IMR-90 (cell line): ENCODE measurements at regions not wholly inside any gene's neighbourhood (a gene's known extent, or its start where the extent isn't known, plus 50 kb on each side); places are given as distances from the start of the nearest gene placed in this dataset.

Source experiments
- ATAC-seq: fragments of 200-7000 bp; cut with Tn5 transposase; 2 replicates; pipeline ENCODE4 v1.9.1; 2020; ENCODE audit warnings: low read depth, mild to moderate bottlenecking, moderate library complexity
- BruUV-seq: library from RNA; stranded (reverse); fragments of 400-500 nt; replicated peaks from 2 replicates; lab custom pipeline; 2021; lab: Mats Ljungman, UMichigan
- CTCF ChIA-PET: fragments of 300-600 bp; formaldehyde crosslinking; extraction: SDS; loops from one replicate; lab custom pipeline; 2021; ENCODE audit warnings: antibody characterized with exemption; lab: Yijun Ruan, JAX
- POLR2A ChIA-PET: fragments of 300-600 bp; sonication (Branson Sonifier 250); formaldehyde crosslinking; loops from one replicate; lab custom pipeline; 2022; ENCODE audit warnings: antibody characterized with exemption; ENCODE audit not compliant: unreplicated experiment; lab: Charles Lee
- DNase-seq: peaks from one replicate; pipeline ENCODE4 v3.0.0; 2013
- H2AFZ ChIP-seq: replicated peaks from 2 replicates; pipeline ENCODE3; 2013; ENCODE audit warnings: low read length, mild to moderate bottlenecking; ENCODE audit not compliant: poor library complexity
- H2AK5ac ChIP-seq: 2 replicates; pipeline ENCODE4 v1.6.1; 2013; ENCODE audit warnings: low read depth, low read length, inconsistent platforms
- H2AK9ac ChIP-seq: replicated peaks from 2 replicates; pipeline ENCODE3; 2013; ENCODE audit warnings: mild to moderate bottlenecking, low read depth, low read length, moderate library complexity; ENCODE audit not compliant: poor library complexity
- H2BK120ac ChIP-seq: 2 replicates; pipeline ENCODE4 v1.6.1; 2013; ENCODE audit warnings: low read depth, low read length, inconsistent platforms
- H2BK15ac ChIP-seq: 3 replicates; pipeline ENCODE4 v1.6.1; 2013; ENCODE audit warnings: low read depth, low read length, inconsistent platforms
- H2BK20ac ChIP-seq: 2 replicates; pipeline ENCODE4 v1.6.1; 2013; ENCODE audit warnings: low read depth, mild to moderate bottlenecking, inconsistent platforms, low read length, moderate library complexity
- H2BK5ac ChIP-seq: 2 replicates; pipeline ENCODE4 v1.6.1; 2013; ENCODE audit warnings: mild to moderate bottlenecking, low read depth, low read length, inconsistent platforms; ENCODE audit not compliant: poor library complexity, severe bottlenecking
- H3K14ac ChIP-seq: replicated peaks from 2 replicates; pipeline ENCODE4 v1.6.1; 2013; ENCODE audit warnings: low read depth, low read length, inconsistent platforms
- H3K18ac ChIP-seq: 2 replicates; pipeline ENCODE4 v1.6.1; 2013; ENCODE audit warnings: low read depth, low read length, control low read depth
- H3K23ac ChIP-seq: 2 replicates; pipeline ENCODE4 v1.6.1; 2013; ENCODE audit warnings: low read depth, low read length, inconsistent platforms
- H3K27ac ChIP-seq: 2 replicates; pipeline ENCODE4 v1.5.1; 2013; ENCODE audit warnings: mild to moderate bottlenecking, control low read depth, low read length; ENCODE audit not compliant: insufficient read depth
- H3K27me3 ChIP-seq: 2 replicates; pipeline ENCODE4 v1.6.1; 2013; ENCODE audit warnings: low read length; ENCODE audit not compliant: control insufficient read depth, insufficient read depth
- H3K36me3 ChIP-seq: 2 replicates; pipeline ENCODE4 v1.6.1; 2013; ENCODE audit warnings: low read length, mixed read lengths; ENCODE audit not compliant: control insufficient read depth, insufficient read depth
- H3K4ac ChIP-seq: 2 replicates; pipeline ENCODE4 v1.6.1; 2013; ENCODE audit warnings: low read depth, low read length, inconsistent platforms
- H3K4me1 ChIP-seq: 2 replicates; pipeline ENCODE4 v1.6.1; 2013; ENCODE audit warnings: low read length, mixed read lengths; ENCODE audit not compliant: control insufficient read depth, insufficient read depth
- H3K4me2 ChIP-seq: 2 replicates; pipeline ENCODE4 v1.6.1; 2013; ENCODE audit warnings: low read depth, mild to moderate bottlenecking, control low read depth, low read length, moderate library complexity
- H3K4me3 ChIP-seq: 2 replicates; pipeline ENCODE4 v1.5.1; 2013; ENCODE audit warnings: low read depth, mild to moderate bottlenecking, control low read depth, low read length, moderate library complexity; ENCODE audit not compliant: insufficient read depth
- H3K56ac ChIP-seq: 2 replicates; pipeline ENCODE4 v1.6.1; 2013; ENCODE audit warnings: low read length, inconsistent platforms; ENCODE audit not compliant: insufficient read depth; ENCODE audit errors: extremely low read depth
- H3K79me1 ChIP-seq, 2 experiments: 2 replicates each; pipeline ENCODE4 v1.6.1; 2013; ENCODE audit warnings: low read length in 2 of 2, inconsistent platforms in 1 of 2, low read depth in 1 of 2
- H3K9ac ChIP-seq: 2 replicates; pipeline ENCODE4 v1.6.1; 2013; ENCODE audit warnings: low read depth, low read length, control low read depth
- H3K9me1 ChIP-seq: 2 replicates; pipeline ENCODE4 v1.6.1; 2013; ENCODE audit warnings: low read length, inconsistent platforms; ENCODE audit not compliant: insufficient read depth
- H3K9me3 ChIP-seq: 2 replicates; pipeline ENCODE4 v1.6.1; 2013; ENCODE audit warnings: low read length; ENCODE audit not compliant: control insufficient read depth, insufficient read depth
- H4K20me1 ChIP-seq: 2 replicates; pipeline ENCODE4 v1.6.1; 2013; ENCODE audit warnings: low read length, inconsistent platforms; ENCODE audit not compliant: insufficient read depth
- H4K5ac ChIP-seq: 2 replicates; pipeline ENCODE4 v1.6.1; 2013; ENCODE audit warnings: mild to moderate bottlenecking, low read depth, low read length, control low read depth
- H4K8ac ChIP-seq, 2 experiments: 2 replicates each; pipeline ENCODE4 v1.6.1; 2013; ENCODE audit warnings: low read depth in 2 of 2, low read length in 2 of 2, control low read depth in 1 of 2, inconsistent platforms in 1 of 2
- H4K91ac ChIP-seq: 2 replicates; pipeline ENCODE4 v1.6.1; 2013; ENCODE audit warnings: low read depth, low read length, inconsistent platforms; ENCODE audit not compliant: insufficient read depth
- CHD1 ChIP-seq: IDR thresholded peaks from 2 replicates; pipeline ENCODE4 v1.6.1; 2012; ENCODE audit warnings: low read depth, low read length, improper control_type of control experiment
- CTCF ChIP-seq: conservative IDR thresholded peaks from 2 replicates; pipeline ENCODE4 v1.5.1; 2012; ENCODE audit warnings: mild to moderate bottlenecking, low read depth, low read length, improper control_type of control experiment
- MAFK ChIP-seq: IDR thresholded peaks from 2 replicates; pipeline ENCODE4 v1.6.1; 2012; ENCODE audit warnings: low read depth, low read length, improper control_type of control experiment
- MAZ ChIP-seq: IDR thresholded peaks from 2 replicates; pipeline ENCODE4 v1.6.1; 2012; ENCODE audit warnings: low read depth, mild to moderate bottlenecking, low read length, improper control_type of control experiment, moderate library complexity, borderline replicate concordance
- POLR2A ChIP-seq: IDR thresholded peaks from 2 replicates; pipeline ENCODE4 v1.6.1; 2012; ENCODE audit warnings: mild to moderate bottlenecking, low read depth, low read length
- RCOR1 ChIP-seq: IDR thresholded peaks from 2 replicates; pipeline ENCODE4 v1.6.1; 2012; ENCODE audit warnings: mild to moderate bottlenecking, low read length, improper control_type of control experiment; ENCODE audit not compliant: insufficient replicate concordance
- RFX5 ChIP-seq: IDR thresholded peaks from 2 replicates; pipeline ENCODE4 v1.8.0; 2012; ENCODE audit warnings: low read depth, mild to moderate bottlenecking, low read length, moderate library complexity
- WGBS, 2 experiments: methylation state at CpG; one replicate each; pipeline versions ENCODE4 v1.1.5 to v1.1.7; 2013; ENCODE audit warnings: missing lambda C conversion rate in 2 of 2; ENCODE audit not compliant: insufficient read length in 1 of 2; ENCODE audit errors: extremely low coverage in 2 of 2; 5-methylcytosine and 5-hydroxymethylcytosine counted together
- dilution Hi-C: fragments of 300-500 bp; cut with HindIII; formaldehyde crosslinking; loops from one replicate; pipeline ENCODE4 v1.14.3; 2018; ENCODE audit warnings: low sequenced_read_pairs; ENCODE audit not compliant: unreplicated experiment
- in situ Hi-C: fragments of 300-500 bp; cut with MboI; formaldehyde crosslinking; loops from 3 replicates; pipeline ENCODE4 v1.14.3; 2019; ENCODE audit warnings: low sequenced_read_pairs, inconsistent platforms, mixed read lengths
- intact Hi-C: fragments of 100-400 bp; cut with micrococcal nuclease; formaldehyde crosslinking; loops from 2 replicates; pipeline ENCODE4 v1.10.0; 2022

GRCh38 chr3:107242579-107242978, 134.7 kb upstream of the CCDC54 start:
- Histone ChIP-seq H3K4ac (no peak overlapping the region), H3K14ac (no peak overlapping the region), H4K8ac (no peak overlapping the region), H3K27ac (no peak overlapping the region), H3K36me3 (peaks cover 4% of the 10 kb centered on the region; the same call in 1 of the 2 replicates), H2AFZ (no peak overlapping the region), H4K5ac (no peak overlapping the region), H3K9me1 (peaks cover 2% of the 10 kb centered on the region; the same call in 1 of the 2 replicates), H3K27me3 (no peaks in the 10 kb centered on the region), H3K4me3 (no peak overlapping the region), H2AK5ac (no peak overlapping the region), H2BK120ac (no peak overlapping the region), H3K4me2 (peak overlapping the region; percentile 55; the same call in 1 of the 2 replicates), H3K9me3 (no peaks in the 10 kb centered on the region), H3K4me1 (no peaks in the 10 kb centered on the region; the same call in 1 of the 2 replicates), H4K20me1 (no peaks in the 10 kb centered on the region), H3K79me1 (peaks cover 12 to 42% of the 10 kb centered on the region in 2 experiments), H2BK15ac (no peak overlapping the region), H3K9ac (no peak overlapping the region), H2AK9ac (no peak overlapping the region), H3K56ac (no peak overlapping the region), H2BK20ac (no peak overlapping the region), H4K91ac (no peak overlapping the region), H2BK5ac (no peak overlapping the region), H3K23ac (peak overlapping the region; percentile 21; the same call in 1 of the 2 replicates), H3K18ac (no peak overlapping the region)
- WGBS, 2 experiments, result 70% methylated on average over 2 of the region's 8 CpGs; no CpG with 5 or more reads in 1 of the 2 experiments
- no TSS peak for BruUV-seq
- ATAC-seq, result no peak
- intact Hi-C loops, result no loop called here
- TF ChIP-seq MAFK (no peak), RFX5 (no peak), CHD1 (no peak), POLR2A (no peak), RCOR1 (no peak), MAZ (no peak), CTCF (no peak)
- DNase-seq, result no peak
- CTCF ChIA-PET, result interaction anchor here (1.0 kb wide), 1 partner anchor 178 kb away, joined by 4 read pairs; no protein-coding TSS in a partner anchor
- in situ Hi-C loops, result loop anchor here (25.0 kb wide), 1 partner anchor 970 kb away; the partner anchor contains the start of gene IFT57
- POLR2A ChIA-PET, result no interaction called here
- dilution Hi-C loops, result no loop called here
